Epithelial cell of esophagus (primary cell): ENCODE measurements at regions not wholly inside any gene's neighbourhood (a gene's known extent, or its start where the extent isn't known, plus 50 kb on each side); places are given as distances from the start of the nearest gene placed in this dataset.

Experiments used
- DNase-seq: peaks from one replicate; pipeline ENCODE4 v3.0.0; 2010; ENCODE audit warnings: low read depth
- H3K4me3 ChIP-seq: 2 replicates; pipeline ENCODE4 v1.5.1; 2011; ENCODE audit warnings: mild to moderate bottlenecking, low read length, control low read depth
- CTCF ChIP-seq: IDR thresholded peaks from 2 replicates; pipeline ENCODE4 v1.5.1; 2011; ENCODE audit warnings: low read depth, mild to moderate bottlenecking, low read length, control low read depth, inconsistent platforms; ENCODE audit not compliant: insufficient read depth; ENCODE audit errors: missing control alignments

GRCh38 chr13:31476266-31476665, 263.1 kb upstream of the RXFP2 start:
- no peak overlapping the region for H3K4me3 ChIP-seq
- no peak for TF ChIP-seq CTCF
- no peak for DNase-seq

- DNase-seq = no peak
- H3K4me3 ChIP-seq = no peak overlapping the region
- no peak for TF ChIP-seq CTCF
Measured at GRCh38 chr13:31476753-31477152, 262.6 kb upstream of the RXFP2 start.

GRCh38 chr13:31477961-31478360, 261.4 kb upstream of the RXFP2 start:
- TF ChIP-seq CTCF = no peak
- no peak for DNase-seq
- H3K4me3 ChIP-seq = no peak overlapping the region

GRCh38 chr13:31485183-31485582, 254.1 kb upstream of the RXFP2 start:
- no peak for DNase-seq
- no peak overlapping the region for H3K4me3 ChIP-seq
- TF ChIP-seq CTCF = no peak

GRCh38 chr13:31485651-31486051, 253.7 kb upstream of the RXFP2 start:
- TF ChIP-seq CTCF = no peak
- H3K4me3 ChIP-seq = no peak overlapping the region
- peak; percentile 41 for DNase-seq

- H3K4me3 ChIP-seq = no peak overlapping the region
- no peak for TF ChIP-seq CTCF
- no peak for DNase-seq
Measured at GRCh38 chr13:31495336-31495735, 244.0 kb upstream of the RXFP2 start.

- no peak for DNase-seq
- no peak overlapping the region for H3K4me3 ChIP-seq
- TF ChIP-seq CTCF = no peak
Measured at GRCh38 chr13:31499274-31499673, 240.1 kb upstream of the RXFP2 start.
